NB4 (cell line): ENCODE measurements at regions not wholly inside any gene's neighbourhood (a gene's known extent, or its start where the extent isn't known, plus 50 kb on each side); places are given as distances from the start of the nearest gene placed in this dataset.

Source experiments
- POLR2A ChIP-seq: IDR thresholded peaks from 2 replicates; pipeline ENCODE4 v1.6.1; 2011; ENCODE audit warnings: mild to moderate bottlenecking; ENCODE audit not compliant: insufficient read length; ENCODE audit errors: extremely low read depth
- TF ChIP-seq, protein P1 (sequence below): IDR thresholded peaks from one replicate; pipeline ENCODE4 v1.5.1; 2012; ENCODE audit warnings: low read depth, low read length
- TF ChIP-seq, protein P2 (sequence below): IDR thresholded peaks from 2 replicates; pipeline ENCODE4 v1.6.1; 2011; ENCODE audit warnings: low read depth, low read length

DNA sequence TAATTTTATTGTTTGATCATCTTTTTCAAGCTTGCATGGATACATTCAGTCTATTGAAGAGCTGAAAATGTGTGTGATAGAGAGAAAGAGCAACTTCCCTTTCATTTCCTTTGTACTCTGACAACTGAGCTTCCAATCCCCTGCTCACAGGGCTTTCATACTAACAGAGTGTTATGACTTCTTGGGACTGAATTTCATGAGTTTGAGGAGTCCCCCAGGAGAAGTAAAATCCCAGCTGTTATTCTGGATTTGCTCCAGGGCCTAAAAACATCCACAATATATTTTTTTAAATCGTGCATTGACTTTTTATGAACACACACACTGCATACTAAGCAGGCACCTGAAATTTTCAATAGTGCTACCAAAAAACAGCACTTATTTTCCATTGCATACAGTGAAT, 195.8 kb upstream of the CAND1 start:
- TF ChIP-seq POLR2A: no peak
- TF ChIP-seq, protein P1, sequence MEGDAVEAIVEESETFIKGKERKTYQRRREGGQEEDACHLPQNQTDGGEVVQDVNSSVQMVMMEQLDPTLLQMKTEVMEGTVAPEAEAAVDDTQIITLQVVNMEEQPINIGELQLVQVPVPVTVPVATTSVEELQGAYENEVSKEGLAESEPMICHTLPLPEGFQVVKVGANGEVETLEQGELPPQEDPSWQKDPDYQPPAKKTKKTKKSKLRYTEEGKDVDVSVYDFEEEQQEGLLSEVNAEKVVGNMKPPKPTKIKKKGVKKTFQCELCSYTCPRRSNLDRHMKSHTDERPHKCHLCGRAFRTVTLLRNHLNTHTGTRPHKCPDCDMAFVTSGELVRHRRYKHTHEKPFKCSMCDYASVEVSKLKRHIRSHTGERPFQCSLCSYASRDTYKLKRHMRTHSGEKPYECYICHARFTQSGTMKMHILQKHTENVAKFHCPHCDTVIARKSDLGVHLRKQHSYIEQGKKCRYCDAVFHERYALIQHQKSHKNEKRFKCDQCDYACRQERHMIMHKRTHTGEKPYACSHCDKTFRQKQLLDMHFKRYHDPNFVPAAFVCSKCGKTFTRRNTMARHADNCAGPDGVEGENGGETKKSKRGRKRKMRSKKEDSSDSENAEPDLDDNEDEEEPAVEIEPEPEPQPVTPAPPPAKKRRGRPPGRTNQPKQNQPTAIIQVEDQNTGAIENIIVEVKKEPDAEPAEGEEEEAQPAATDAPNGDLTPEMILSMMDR: no peak
- TF ChIP-seq, protein P2, sequence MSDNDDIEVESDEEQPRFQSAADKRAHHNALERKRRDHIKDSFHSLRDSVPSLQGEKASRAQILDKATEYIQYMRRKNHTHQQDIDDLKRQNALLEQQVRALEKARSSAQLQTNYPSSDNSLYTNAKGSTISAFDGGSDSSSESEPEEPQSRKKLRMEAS: no peak
